Activated CD8-positive, alpha-beta T cell treated with anti-CD3 and anti-CD28 coated beads, Interleukin-2, amount 10 ng/mL, durations not matched to agents 7 days and 5 days (primary cell): ENCODE measurements at regions not wholly inside any gene's neighbourhood (a gene's known extent, or its start where the extent isn't known, plus 50 kb on each side); places are given as distances from the start of the nearest gene placed in this dataset.

ENCODE experiments used
- ATAC-seq: fragments of 150-1000 bp; cut with Tn5 transposase; one replicate; pipeline ENCODE4 v1.10.0; 2021; ENCODE audit warnings: moderate library complexity
- CTCF ChIA-PET: fragments of 350-600 bp; sonication (Branson Sonifier 250); formaldehyde crosslinking; loops from one replicate; lab custom pipeline; 2021; ENCODE audit warnings: antibody characterized with exemption; lab: Charles Lee
- POLR2A ChIA-PET: fragments of 350-600 bp; sonication (Branson Sonifier 250); formaldehyde crosslinking; loops from one replicate; lab custom pipeline; 2021; ENCODE audit warnings: antibody characterized with exemption; lab: Charles Lee
- DNase-seq: peaks from one replicate; pipeline ENCODE4 v3.0.0-alpha.2; 2020
- H3K27ac Mint-ChIP-seq: one replicate; pipeline ENCODE4 v1.8.0; 2021; ENCODE audit warnings: mild to moderate bottlenecking, mixed read lengths
- H3K27me3 Mint-ChIP-seq: one replicate; pipeline ENCODE4 v1.8.0; 2021; ENCODE audit warnings: low read depth, mixed read lengths
- H3K36me3 Mint-ChIP-seq: one replicate; pipeline ENCODE4 v1.8.0; 2021; ENCODE audit warnings: low read depth, mixed read lengths
- H3K4me1 Mint-ChIP-seq: one replicate; pipeline ENCODE4 v1.8.0; 2021; ENCODE audit warnings: low read depth, mixed read lengths
- H3K4me3 Mint-ChIP-seq: one replicate; pipeline ENCODE4 v1.8.0; 2021; ENCODE audit warnings: mild to moderate bottlenecking, mixed read lengths
- H3K9me3 Mint-ChIP-seq: one replicate; pipeline ENCODE4 v1.8.0; 2022; ENCODE audit warnings: mixed read lengths; ENCODE audit not compliant: insufficient read depth

DNA sequence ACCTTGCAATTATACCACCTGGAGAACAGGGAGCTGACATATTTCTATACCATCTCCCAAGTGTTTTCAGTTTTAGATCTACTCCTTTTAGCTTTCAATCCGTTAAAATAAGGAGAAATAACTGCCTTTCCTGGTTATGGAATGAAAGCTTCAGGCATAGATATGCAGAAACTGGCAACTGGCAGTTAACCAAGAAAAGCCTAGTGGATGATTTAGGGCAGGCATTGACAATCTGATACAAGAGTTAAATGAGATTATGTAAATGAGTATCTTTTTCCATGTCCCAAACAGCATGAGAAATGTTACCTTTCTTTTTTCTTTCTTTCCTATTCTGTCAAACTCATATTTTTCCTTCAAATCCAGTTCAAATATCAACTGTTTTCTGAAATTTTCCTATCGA, 689.1 kb upstream of the DPPA4 start:
- Mint-ChIP-seq H3K27ac (no peak overlapping the region), H3K36me3 (no peaks in the 10 kb centered on the region), H3K4me3 (no peak overlapping the region), H3K27me3 (no peaks in the 10 kb centered on the region), H3K9me3 (peaks cover 12% of the 10 kb centered on the region), H3K4me1 (no peaks in the 10 kb centered on the region)
- no peak for ATAC-seq
- no peak for DNase-seq
- ChIA-PET POLR2A (no interaction called here), CTCF (no interaction called here)

DNA sequence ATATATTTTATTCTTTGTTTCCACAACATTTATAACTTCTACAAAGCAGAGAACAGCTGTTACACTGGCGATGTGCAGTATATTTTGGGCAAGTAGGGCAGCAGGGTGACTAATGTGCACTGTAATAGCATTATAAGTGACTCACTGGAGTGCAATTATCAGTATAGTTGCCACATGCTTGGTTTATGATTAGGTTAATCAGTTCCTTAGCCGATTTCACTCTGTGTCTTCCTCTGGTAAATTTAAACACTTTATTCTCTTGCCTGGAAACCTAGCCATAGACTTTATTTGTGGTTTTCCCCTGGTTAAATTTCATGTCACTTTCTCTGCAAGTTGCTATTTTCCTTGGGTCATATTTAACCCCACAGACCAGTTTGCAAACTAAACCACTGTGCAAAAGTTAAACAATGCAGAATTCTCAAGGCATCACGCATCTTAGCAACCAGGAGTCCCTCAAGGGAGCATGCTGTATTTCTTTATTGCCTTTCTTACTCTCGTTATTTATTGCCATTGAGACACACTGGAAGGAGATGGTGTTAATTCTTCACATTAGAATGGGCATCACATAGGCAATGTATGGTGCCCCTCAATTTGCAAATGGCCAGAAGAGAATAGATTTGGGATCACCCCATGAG, 690.2 kb upstream of the DPPA4 start:
- no peak for DNase-seq
- no peak for ATAC-seq
- ChIA-PET CTCF (no interaction called here), POLR2A (no interaction called here)
- Mint-ChIP-seq H3K27ac (no peak overlapping the region), H3K27me3 (no peaks in the 10 kb centered on the region), H3K9me3 (peaks cover 12% of the 10 kb centered on the region), H3K4me1 (no peaks in the 10 kb centered on the region), H3K4me3 (no peak overlapping the region), H3K36me3 (no peaks in the 10 kb centered on the region)

DNA sequence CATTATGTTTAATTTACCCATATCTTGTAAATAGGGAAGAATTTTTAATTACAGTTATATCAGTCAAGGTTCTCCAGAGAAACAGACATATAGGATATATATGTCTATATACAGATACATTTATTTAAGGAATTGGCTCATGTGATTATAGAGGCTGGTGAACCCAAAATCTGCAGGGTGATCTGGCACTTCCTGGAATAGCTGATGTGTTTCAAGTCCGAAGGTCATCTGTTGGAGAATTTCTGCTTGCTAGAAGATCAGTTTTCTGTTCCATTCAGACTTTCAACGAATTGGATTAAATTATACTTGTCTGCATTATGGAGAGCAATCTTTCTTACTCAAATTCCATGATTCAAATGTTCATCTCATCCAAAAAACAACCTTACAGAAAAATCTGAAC, 694.6 kb upstream of the DPPA4 start:
- Mint-ChIP-seq H3K4me1 (no peaks in the 10 kb centered on the region), H3K27me3 (no peaks in the 10 kb centered on the region), H3K4me3 (no peak overlapping the region), H3K9me3 (no peaks in the 10 kb centered on the region), H3K27ac (no peak overlapping the region), H3K36me3 (no peaks in the 10 kb centered on the region)
- DNase-seq (no peak), ATAC-seq (no peak)
- POLR2A ChIA-PET = no interaction called here
- CTCF ChIA-PET = no interaction called here

- CTCF ChIA-PET = no interaction called here
- DNase-seq = no peak
- Mint-ChIP-seq H3K27me3 (no peaks in the 10 kb centered on the region), H3K36me3 (no peaks in the 10 kb centered on the region), H3K27ac (no peak overlapping the region), H3K9me3 (no peaks in the 10 kb centered on the region), H3K4me1 (no peaks in the 10 kb centered on the region), H3K4me3 (no peak overlapping the region)
- no peak for ATAC-seq
- POLR2A ChIA-PET = no interaction called here
Observed at GRCh38 chr3:110059431-110059830, 722.1 kb upstream of the DPPA4 start.

- Mint-ChIP-seq H3K4me3 (no peak overlapping the region), H3K9me3 (no peaks in the 10 kb centered on the region), H3K4me1 (no peaks in the 10 kb centered on the region), H3K27ac (no peak overlapping the region), H3K36me3 (no peaks in the 10 kb centered on the region), H3K27me3 (no peaks in the 10 kb centered on the region)
- POLR2A ChIA-PET = no interaction called here
- DNase-seq (no peak), ATAC-seq (no peak)
- CTCF ChIA-PET = no interaction called here
Observed at GRCh38 chr3:110062716-110063115, 725.4 kb upstream of the DPPA4 start.

DNA sequence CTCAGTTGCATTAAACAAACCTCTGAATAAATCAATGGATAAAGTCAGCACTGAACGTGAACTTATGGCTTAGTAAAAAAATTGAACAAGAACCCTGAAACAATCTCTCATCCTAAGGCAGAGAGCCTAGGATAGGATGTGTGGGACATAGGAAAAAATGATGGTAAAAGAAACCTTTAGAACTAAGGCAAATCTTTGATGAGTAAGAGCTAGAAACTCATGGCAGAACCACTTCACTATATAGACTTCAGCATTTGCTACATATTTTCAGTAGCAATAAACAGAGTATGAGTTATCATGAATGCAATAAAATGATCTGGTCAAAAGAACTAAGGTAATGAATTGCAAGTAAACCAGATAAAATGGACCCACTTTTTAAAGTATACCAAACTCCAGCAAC, 725.8 kb upstream of the DPPA4 start:
- no peaks in the 10 kb centered on the region for H3K27me3 Mint-ChIP-seq
- H3K27ac Mint-ChIP-seq = no peak overlapping the region
- H3K4me3 Mint-ChIP-seq = no peak overlapping the region
- no peaks in the 10 kb centered on the region for H3K36me3 Mint-ChIP-seq
- H3K9me3 Mint-ChIP-seq = peaks cover 4% of the 10 kb centered on the region
- no peak for ATAC-seq
- CTCF ChIA-PET = no interaction called here
- H3K4me1 Mint-ChIP-seq = no peaks in the 10 kb centered on the region
- POLR2A ChIA-PET = no interaction called here
- DNase-seq = no peak

- ChIA-PET POLR2A (no interaction called here), CTCF (no interaction called here)
- H3K36me3 Mint-ChIP-seq = no peaks in the 10 kb centered on the region
- H3K4me3 Mint-ChIP-seq = no peak overlapping the region
- H3K9me3 Mint-ChIP-seq = peaks cover 4% of the 10 kb centered on the region
- DNase-seq (no peak), ATAC-seq (no peak)
- no peak overlapping the region for H3K27ac Mint-ChIP-seq
- H3K27me3 Mint-ChIP-seq = no peaks in the 10 kb centered on the region
- no peaks in the 10 kb centered on the region for H3K4me1 Mint-ChIP-seq
Observed at GRCh38 chr3:110066206-110066605, 728.9 kb upstream of the DPPA4 start.

DNA sequence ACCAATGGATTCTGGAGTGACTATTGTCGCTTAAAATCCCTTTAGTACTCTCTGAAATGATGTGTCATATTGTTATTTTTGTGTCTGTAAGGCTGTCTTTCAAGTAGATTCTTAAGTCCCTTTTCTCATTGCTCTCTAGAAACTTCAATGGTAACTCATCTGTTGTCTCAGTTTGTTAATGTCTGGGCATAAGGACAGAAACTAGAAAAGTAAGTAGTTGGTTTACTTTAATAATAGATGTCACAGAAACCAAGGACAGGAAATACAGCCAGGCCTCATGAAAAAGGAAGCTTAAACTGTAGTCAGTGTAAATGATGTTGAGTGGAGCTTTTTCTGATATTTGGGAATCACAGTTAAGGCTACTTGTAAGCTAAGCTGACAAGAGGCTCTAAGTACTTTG, 730.2 kb upstream of the DPPA4 start:
- ATAC-seq (no peak), DNase-seq (no peak)
- Mint-ChIP-seq H3K27ac (no peak overlapping the region), H3K4me1 (no peaks in the 10 kb centered on the region), H3K27me3 (no peaks in the 10 kb centered on the region), H3K9me3 (peaks cover 4% of the 10 kb centered on the region), H3K36me3 (no peaks in the 10 kb centered on the region), H3K4me3 (no peak overlapping the region)
- POLR2A ChIA-PET = no interaction called here
- CTCF ChIA-PET = no interaction called here

GRCh38 chr3:110069761-110070160, 732.4 kb upstream of the DPPA4 start:
- Mint-ChIP-seq H3K4me3 (no peak overlapping the region), H3K27ac (no peak overlapping the region), H3K4me1 (no peaks in the 10 kb centered on the region), H3K9me3 (peaks cover 4% of the 10 kb centered on the region), H3K36me3 (no peaks in the 10 kb centered on the region), H3K27me3 (no peaks in the 10 kb centered on the region)
- no peak for DNase-seq
- ChIA-PET CTCF (no interaction called here), POLR2A (no interaction called here)
- no peak for ATAC-seq

GRCh38 chr3:110070161-110070916, 733.0 kb upstream of the DPPA4 start:
- Mint-ChIP-seq H3K27ac (no peak overlapping the region), H3K4me3 (no peak overlapping the region)
- ATAC-seq = no peak

GRCh38 chr3:110074095-110074494, 736.7 kb upstream of the DPPA4 start:
- Mint-ChIP-seq H3K4me1 (no peaks in the 10 kb centered on the region), H3K4me3 (no peak overlapping the region), H3K36me3 (no peaks in the 10 kb centered on the region), H3K9me3 (no peaks in the 10 kb centered on the region), H3K27me3 (no peaks in the 10 kb centered on the region), H3K27ac (no peak overlapping the region)
- POLR2A ChIA-PET = no interaction called here
- CTCF ChIA-PET = no interaction called here
- DNase-seq (no peak), ATAC-seq (no peak)

More at GRCh38 chr3:110070161-110070916, 733.0 kb upstream of the DPPA4 start:
- DNase-seq = no peak
- Mint-ChIP-seq H3K36me3 (no peaks in the 10 kb centered on the region), H3K27me3 (no peaks in the 10 kb centered on the region), H3K4me1 (no peaks in the 10 kb centered on the region), H3K9me3 (peaks cover 4% of the 10 kb centered on the region)
- CTCF ChIA-PET = no interaction called here
- POLR2A ChIA-PET = no interaction called here

GRCh38 chr3:110077093-110077492, 739.7 kb upstream of the DPPA4 start:
- Mint-ChIP-seq H3K4me3 (no peak overlapping the region), H3K27ac (no peak overlapping the region), H3K4me1 (no peaks in the 10 kb centered on the region), H3K9me3 (no peaks in the 10 kb centered on the region), H3K27me3 (no peaks in the 10 kb centered on the region), H3K36me3 (no peaks in the 10 kb centered on the region)
- ATAC-seq (no peak), DNase-seq (no peak)
- CTCF ChIA-PET = no interaction called here
- POLR2A ChIA-PET = no interaction called here
